GM13976 (cell line): ENCODE measurements at regions not wholly inside any gene's neighbourhood (a gene's known extent, or its start where the extent isn't known, plus 50 kb on each side); places are given as distances from the start of the nearest gene placed in this dataset.

Source experiments
- DNase-seq: peaks from one replicate; pipeline ENCODE4 v3.0.0; 2012; ENCODE audit warnings: low spot score
- CTCF ChIP-seq: IDR thresholded peaks from 2 replicates; pipeline ENCODE4 v1.5.1; 2012; ENCODE audit warnings: borderline replicate concordance, mild to moderate bottlenecking; ENCODE audit not compliant: insufficient read depth; ENCODE audit errors: extremely low read depth, missing control alignments, control extremely low read depth
- in situ Hi-C: fragments of 300-500 bp; cut with MboI; formaldehyde crosslinking; loops from one replicate; pipeline ENCODE4 v1.12.0; 2022; ENCODE audit warnings: low sequenced_read_pairs, mixed read lengths, inconsistent platforms; ENCODE audit not compliant: unreplicated experiment

DNA sequence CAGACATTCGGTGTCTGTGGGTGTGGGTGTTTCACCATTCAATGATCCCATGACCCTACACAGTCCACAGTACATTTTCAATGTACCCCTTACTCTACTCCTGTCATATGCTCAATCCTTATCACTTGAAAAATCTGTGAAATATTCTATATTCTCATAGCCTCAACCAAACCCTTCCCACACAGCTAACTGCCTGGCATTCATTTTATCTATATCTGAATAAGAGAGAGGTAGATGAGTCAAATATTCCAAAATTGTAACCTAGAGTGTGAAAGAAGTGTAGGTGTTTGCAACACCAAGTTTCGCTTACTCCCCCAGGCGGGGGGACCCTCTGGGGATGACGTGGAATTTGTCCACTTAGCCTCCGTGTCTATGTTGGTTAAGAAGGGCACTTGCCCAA lies 354.8 kb downstream of the ETS1 start:
- in situ Hi-C loops = no loop called here
- no peak for DNase-seq
- TF ChIP-seq CTCF = no peak

DNA sequence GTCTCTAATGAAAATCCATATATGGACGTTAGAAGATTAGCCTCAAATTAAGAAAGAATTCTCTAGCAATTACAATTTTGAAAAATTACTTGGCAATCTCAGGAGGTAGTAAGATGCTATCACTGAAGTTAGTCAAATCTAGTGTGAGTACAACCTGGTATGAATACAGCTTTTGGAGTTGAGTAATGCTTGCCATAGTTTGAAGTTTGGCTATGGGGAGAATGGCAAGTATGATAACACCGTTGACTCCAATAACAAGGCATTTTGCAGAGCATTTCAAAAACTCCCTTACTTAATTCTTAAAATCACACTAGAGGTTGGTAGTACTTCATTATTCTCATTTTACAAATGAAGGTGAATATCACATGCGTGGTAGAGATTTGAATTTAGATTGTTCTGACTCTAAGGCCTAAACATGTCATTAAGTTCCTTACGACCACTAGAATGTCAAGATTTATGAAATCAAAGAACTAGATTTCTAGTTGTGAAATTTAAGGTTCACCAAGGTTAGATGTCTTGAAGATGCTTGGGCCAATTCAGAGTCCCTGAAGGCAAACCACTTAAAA lies 355.4 kb downstream of the ETS1 start:
- TF ChIP-seq CTCF = no peak
- DNase-seq = no peak
- in situ Hi-C loops = no loop called here

GRCh38 chr11:128227466-128227865 lies 359.9 kb downstream of the ETS1 start:
- no peak for TF ChIP-seq CTCF
- in situ Hi-C loops = no loop called here
- DNase-seq = no peak

- no peak for TF ChIP-seq CTCF
- DNase-seq = no peak
- in situ Hi-C loops = no loop called here
Observed at GRCh38 chr11:128226106-128226716, 361.1 kb downstream of the ETS1 start.

DNA sequence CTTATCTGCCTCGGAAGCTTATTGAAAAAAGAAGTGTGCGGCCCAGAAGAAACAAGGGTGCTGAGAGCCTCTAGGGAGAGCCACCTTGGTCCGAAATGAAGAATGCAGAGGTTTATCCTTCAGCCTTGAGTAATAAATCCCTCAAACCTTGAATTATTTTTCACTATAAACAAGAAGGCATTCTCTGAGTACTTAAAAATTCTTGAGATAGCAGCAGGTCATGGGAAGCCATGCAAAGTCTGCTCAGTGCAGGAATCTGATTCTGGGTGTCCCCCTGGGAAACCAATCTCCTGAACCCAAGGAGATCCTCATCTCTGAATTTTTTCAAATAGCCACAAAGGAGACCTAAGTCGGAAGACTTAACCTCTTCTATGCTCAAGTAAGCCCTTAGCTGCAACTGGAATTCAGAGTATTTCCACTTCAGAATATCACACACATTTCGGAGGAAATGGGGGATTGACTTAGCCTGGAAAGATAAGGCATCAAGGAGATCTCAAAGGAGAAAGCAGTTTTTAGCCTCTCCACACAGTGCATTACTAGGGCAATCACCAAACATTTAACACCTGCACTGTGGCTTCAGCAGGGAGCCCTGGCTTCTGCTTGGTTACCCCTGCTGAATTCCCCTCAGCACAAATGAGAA lies 365.0 kb downstream of the ETS1 start:
- no peak for DNase-seq
- in situ Hi-C loops = no loop called here
- no peak for TF ChIP-seq CTCF

DNA sequence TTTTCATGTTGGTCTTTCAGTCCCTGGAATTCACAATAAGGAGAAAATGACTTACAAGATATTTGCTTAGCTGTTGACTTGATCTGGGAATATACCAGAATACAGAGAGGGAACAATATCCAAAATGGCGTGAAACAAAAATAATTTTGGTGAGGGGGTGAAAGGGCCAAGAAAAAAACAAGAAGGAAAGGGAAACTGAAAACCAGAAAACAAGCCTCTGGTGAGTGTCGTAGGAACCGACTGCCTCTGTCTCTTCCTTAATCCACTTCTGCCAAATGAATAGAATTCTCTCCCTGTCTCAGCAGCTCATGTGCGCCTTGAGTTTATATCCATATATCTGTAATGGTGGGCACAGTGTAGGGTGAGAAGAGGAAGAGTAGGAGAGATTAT lies 367.6 kb downstream of the ETS1 start:
- no peak for DNase-seq
- in situ Hi-C loops = no loop called here
- no peak for TF ChIP-seq CTCF
